ENCODE measurements at regions not wholly inside any gene's neighbourhood (a gene's known extent, or its start where the extent isn't known, plus 50 kb on each side); places are given as distances from the start of the nearest gene placed in this dataset.

DNA sequence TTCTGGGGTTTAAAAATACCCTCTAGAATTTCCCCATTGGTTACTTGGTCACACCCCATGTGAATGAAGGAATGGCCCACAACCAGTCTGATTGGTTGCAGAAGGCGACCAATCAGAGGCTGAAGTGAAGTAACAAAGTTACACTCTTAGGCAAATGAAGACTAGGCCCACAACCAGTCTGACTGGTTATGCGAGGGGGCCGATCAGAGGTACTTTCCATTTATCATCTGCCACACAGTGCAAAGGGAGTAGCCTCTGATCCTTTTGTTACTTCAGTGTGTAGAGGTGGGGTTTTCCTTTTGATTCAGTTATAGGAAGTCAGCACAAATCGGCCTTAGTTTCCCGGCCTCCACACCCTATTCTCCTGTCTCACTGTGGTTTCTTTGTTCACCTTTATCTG is 61.2 kb upstream of the SGK1 start:
- DNase-seq (ENCODE audit: extremely low read depth in 1 of 2, low read depth in 1 of 2): no peak

DNA sequence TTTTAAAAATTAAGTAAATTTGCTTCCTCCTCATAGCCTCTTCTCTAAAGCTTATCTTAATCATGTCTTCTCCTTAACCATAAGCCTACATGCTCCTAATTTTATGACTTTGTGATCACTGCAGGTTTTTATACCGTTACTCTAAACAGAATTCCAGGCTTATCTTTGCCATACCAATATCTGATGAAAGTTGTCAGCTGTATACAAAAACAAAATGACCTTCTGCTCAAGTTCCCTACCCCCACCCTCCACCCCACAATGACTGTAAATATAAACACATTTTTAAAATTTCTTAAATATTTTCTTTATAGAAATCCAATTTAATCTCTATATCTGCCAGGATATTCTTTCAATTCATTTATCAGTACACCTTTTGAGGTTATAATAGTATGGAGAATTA is 60.5 kb upstream of the SGK1 start:
- DNase-seq (ENCODE audit: extremely low read depth in 1 of 2, low read depth in 1 of 2): no peak

DNA sequence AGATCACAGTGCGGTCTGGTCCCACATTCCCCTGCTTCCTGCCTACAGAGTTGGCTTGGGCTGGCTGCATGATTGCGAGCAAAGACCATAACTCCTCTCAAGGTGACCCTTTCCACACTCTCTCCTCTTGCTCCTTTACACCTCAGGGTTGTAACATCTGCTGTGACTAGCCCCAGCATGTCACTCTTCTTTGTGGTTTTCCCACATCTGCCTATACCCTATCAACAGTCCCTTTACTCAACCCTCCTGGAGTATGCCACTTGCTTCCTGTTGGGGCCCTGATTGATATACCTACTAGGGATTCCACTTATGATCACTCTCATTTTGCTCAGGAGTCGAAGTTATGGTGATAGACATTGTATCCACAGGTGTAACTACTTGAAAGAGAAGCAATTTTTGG is 58.9 kb upstream of the SGK1 start:
- no peak for DNase-seq (ENCODE audit: extremely low read depth in 1 of 2, low read depth in 1 of 2)

DNA sequence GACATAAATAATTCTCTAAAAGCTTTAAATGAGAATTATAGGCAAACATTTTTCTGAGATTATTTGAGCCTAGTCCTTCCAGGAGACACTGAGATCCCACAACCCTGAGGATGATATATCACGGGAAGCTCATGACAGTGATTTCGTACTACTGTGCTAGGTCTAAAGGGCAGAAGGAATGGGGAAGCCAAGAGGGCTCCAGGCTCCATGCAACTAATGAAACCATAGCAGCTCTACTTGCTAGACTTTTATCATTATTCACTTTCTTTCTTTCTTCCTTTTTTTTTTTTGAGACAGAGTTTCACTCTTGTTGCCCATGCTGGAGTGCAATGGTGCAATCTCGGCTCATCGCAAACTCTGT is 57.3 kb upstream of the SGK1 start:
- DNase-seq (ENCODE audit: extremely low read depth in 1 of 2, low read depth in 1 of 2): no peak

DNA sequence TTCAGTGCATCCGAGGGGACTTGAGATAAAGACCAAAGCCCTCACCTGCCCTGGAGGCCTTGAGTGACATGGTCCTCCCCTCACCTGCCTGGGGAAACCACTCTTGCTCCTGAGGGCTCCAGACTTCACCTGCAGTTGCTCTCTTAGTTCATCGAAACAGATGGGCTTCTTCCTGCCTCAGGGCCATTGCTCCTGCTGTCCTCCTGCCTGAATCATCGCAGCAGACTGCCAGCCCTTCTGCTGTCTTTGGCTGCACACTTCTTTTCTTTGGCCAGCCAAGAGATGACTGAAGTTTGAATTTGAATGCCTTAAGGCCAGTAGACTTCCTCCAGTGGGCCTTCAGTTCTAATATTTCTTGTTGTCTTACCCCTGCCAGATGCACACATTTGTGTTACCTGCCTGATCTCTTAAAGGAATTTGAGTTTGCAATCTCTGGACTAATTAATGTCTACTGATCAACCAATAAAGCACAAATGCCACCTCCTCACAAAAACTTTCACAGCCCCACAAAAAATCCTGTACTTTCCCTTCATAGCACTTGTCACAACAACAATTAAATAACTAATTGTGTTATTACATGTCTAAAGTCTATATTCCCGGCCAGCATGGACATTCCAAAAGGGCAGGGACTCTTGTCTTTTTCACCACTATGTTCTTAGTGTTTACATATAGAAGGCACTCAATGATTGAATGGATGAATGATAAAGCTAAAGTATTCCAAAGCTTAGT is 56.7 kb upstream of the SGK1 start:
- DNase-seq (ENCODE audit: extremely low read depth in 1 of 2, low read depth in 1 of 2): no peak

DNA sequence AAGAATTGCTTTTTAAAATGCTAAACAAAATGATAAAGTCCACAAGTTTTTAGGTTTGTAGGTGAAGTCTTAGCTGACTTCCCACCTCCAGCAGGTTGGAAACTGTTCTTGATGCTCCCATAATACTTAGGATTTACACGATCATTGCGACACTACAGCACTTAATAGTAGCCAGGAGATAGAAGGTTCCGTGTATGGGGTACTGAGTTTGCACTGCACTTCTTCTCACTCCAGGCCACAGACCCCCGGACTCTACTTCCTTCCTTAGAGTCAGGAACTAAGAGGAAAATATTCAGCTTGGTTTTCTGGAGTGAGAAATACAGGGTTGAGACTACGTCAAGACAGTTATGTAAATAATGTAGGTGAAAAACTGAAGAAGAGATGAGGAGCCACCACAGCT is 56.1 kb upstream of the SGK1 start:
- DNase-seq (ENCODE audit: extremely low read depth in 1 of 2, low read depth in 1 of 2): no peak

DNA sequence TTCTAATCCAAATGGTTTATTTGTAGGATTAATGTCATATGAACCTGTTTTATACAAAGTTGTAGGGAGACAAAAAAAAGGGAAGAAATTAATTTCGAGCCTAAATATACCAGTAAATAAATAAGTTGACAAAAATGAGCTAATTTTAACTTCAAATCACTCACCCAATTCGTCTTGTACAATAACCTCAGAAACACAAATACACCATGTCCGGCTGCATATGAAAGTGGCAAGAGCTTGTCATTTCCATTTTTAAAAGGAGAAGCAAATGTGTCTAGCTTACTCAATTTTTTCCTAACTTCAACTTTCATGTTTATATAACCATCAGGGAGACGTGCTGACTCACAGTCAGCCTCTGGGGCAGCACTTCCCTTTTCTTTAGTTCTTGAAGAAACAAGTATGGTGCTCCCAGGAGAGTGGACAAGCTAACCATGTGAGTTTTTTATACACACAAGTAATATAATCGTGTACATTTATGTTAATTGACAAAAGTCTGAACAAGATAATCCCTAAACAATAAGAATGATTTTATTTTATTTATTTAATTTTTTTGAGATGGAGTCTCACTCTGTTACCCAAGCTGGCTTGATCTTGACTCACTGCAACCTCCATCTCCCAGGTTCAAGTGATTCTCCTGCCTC is 55.5 kb upstream of the SGK1 start:
- DNase-seq (ENCODE audit: extremely low read depth in 1 of 2, low read depth in 1 of 2): no peak

DNA sequence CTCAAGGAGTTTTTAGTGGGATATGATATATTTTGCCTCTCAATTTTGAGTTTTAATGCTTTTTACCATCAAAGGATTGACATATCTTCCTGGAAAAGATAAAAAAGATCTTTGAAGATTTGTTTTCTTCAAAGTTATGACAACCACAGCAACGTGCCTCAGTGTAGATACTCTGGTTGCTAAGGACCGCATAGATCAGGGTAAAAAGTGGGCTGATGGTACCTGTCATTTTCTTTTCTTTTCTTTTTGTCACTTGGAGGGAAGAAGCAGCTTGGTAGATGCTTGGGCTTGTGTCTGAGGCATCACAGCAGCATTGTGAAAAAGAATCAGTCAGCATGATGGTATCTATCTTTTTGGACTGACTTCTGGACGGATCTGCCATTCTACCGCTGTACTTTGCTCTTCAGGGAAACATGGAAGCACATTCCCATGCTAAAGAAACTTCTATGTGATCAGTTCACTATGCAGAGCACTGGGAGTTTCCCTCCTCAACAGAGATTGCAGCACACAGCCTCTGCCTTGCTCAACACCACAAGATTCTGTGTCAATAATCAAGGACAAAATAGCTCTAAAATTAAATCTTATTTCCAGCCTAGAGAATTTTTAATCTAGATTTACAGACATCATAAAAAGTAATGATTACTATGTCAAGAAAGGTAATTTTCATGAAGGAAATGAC is 54.8 kb upstream of the SGK1 start:
- no peak for DNase-seq (ENCODE audit: extremely low read depth in 1 of 2, low read depth in 1 of 2)

DNA sequence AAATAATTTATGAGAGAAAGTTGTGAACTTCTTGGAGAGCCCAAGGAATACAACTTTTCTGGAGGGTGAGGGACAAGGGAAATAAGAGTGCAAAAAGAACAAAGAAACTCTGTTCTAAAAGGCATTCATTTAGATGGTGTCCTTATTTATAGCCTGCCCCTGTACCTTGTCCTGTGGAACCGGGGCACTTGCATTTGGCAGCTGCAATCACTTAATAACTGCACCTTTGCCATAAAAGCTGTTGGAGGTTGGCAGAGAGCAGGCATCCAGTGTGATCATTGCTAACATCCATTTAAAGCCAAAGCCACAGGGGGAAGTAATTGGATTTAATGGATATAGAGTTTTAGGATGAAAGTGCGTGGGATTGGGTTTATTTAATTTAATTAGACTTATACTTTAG is 50.8 kb upstream of the SGK1 start:
- DNase-seq (ENCODE audit: extremely low read depth in 1 of 2, low read depth in 1 of 2): no peak
